ENCODE measurements at regions not wholly inside any gene's neighbourhood (a gene's known extent, or its start where the extent isn't known, plus 50 kb on each side); places are given as distances from the start of the nearest gene placed in this dataset.
"Not testable (repeated sequence)": the region's sequence is repeated elsewhere in the genome, so short reads cannot be mapped to it uniquely, and the experiment has no call there.

GRCh38 chr1:182191381-182192115, 130.0 kb upstream of the ZNF648 start:
- DNase-seq: no peak

- DNase-seq: no peak
Measured at GRCh38 chr1:182189535-182190066, 128.1 kb upstream of the ZNF648 start.

GRCh38 chr1:182186757-182187146, 125.2 kb upstream of the ZNF648 start:
- no peak for DNase-seq

GRCh38 chr1:182185842-182186756, 124.6 kb upstream of the ZNF648 start:
- DNase-seq: no peak

- DNase-seq: no peak
Measured at GRCh38 chr1:182185136-182185535, 123.6 kb upstream of the ZNF648 start.

- no peak for DNase-seq
Measured at GRCh38 chr1:182183606-182184005, 122.1 kb upstream of the ZNF648 start.

- no peak for DNase-seq
Measured at GRCh38 chr1:182182311-182182710, 120.8 kb upstream of the ZNF648 start.

GRCh38 chr1:182181167-182181572, 119.7 kb upstream of the ZNF648 start:
- DNase-seq: no peak

- no peak for DNase-seq
Measured at GRCh38 chr1:182175361-182175931, 113.9 kb upstream of the ZNF648 start.

- no peak for DNase-seq
Measured at GRCh38 chr1:182174513-182174855, 113.0 kb upstream of the ZNF648 start.

- no peak for DNase-seq
Measured at GRCh38 chr1:182173808-182174512, 112.4 kb upstream of the ZNF648 start.

GRCh38 chr1:182172699-182173098, 111.2 kb upstream of the ZNF648 start:
- DNase-seq: no peak

- DNase-seq: no peak
Measured at GRCh38 chr1:182170891-182171461, 109.5 kb upstream of the ZNF648 start.

- no peak for DNase-seq
Measured at GRCh38 chr1:182169203-182169602, 107.7 kb upstream of the ZNF648 start.

- no peak for DNase-seq
Measured at GRCh38 chr1:182166750-182167149, 105.2 kb upstream of the ZNF648 start.

GRCh38 chr1:182166321-182166720, 104.8 kb upstream of the ZNF648 start:
- no peak for DNase-seq

GRCh38 chr1:182164273-182164672, 102.8 kb upstream of the ZNF648 start:
- DNase-seq: no peak

- DNase-seq: no peak
Measured at GRCh38 chr1:182163821-182164223, 102.3 kb upstream of the ZNF648 start.

- no peak for DNase-seq
Measured at GRCh38 chr1:182159443-182159842, 97.9 kb upstream of the ZNF648 start.

- DNase-seq: no peak
Measured at GRCh38 chr1:182157187-182157586, 95.7 kb upstream of the ZNF648 start.

GRCh38 chr1:182154425-182154824, 92.9 kb upstream of the ZNF648 start:
- not testable (repeated sequence) for DNase-seq

GRCh38 chr1:182149411-182149965, 88.0 kb upstream of the ZNF648 start:
- no peak for DNase-seq
